Gastroesophageal sphincter (tissue), 3 donors: ENCODE measurements at regions not wholly inside any gene's neighbourhood (a gene's known extent, or its start where the extent isn't known, plus 50 kb on each side); places are given as distances from the start of the nearest gene placed in this dataset.

ENCODE experiments used
- EP300 ChIP-seq: sonication (generic); formaldehyde crosslinking; IDR thresholded peaks from one replicate; pipeline ENCODE4 v1.6.1; 2017; ENCODE audit warnings: antibody characterized with exemption, mild to moderate bottlenecking
- POLR2A ChIP-seq, 2 donors: fragments of 450-650 bp; IDR thresholded peaks; one replicate each; pipeline ENCODE4 v1.6.1; 2017; ENCODE audit warnings: antibody characterized with exemption in 2 of 2, mild to moderate bottlenecking in 2 of 2, moderate library complexity in 1 of 2
- POLR2AphosphoS5 ChIP-seq: sonication (generic); formaldehyde crosslinking; IDR thresholded peaks from one replicate; pipeline ENCODE4 v1.6.1; 2017; ENCODE audit warnings: antibody characterized with exemption
- TF ChIP-seq, protein P1 (sequence below), 4 experiments: fragments of 200-600 bp in 2 of 4; fragments of 450-650 bp in 2 of 4; sonication (generic) in 1 of 4; IDR thresholded peaks; one replicate each; pipeline ENCODE4 v1.5.1; 2017 to 2019; ENCODE audit warnings: antibody characterized with exemption in 4 of 4, mild to moderate bottlenecking in 2 of 4, moderate library complexity in 2 of 4

DNA sequence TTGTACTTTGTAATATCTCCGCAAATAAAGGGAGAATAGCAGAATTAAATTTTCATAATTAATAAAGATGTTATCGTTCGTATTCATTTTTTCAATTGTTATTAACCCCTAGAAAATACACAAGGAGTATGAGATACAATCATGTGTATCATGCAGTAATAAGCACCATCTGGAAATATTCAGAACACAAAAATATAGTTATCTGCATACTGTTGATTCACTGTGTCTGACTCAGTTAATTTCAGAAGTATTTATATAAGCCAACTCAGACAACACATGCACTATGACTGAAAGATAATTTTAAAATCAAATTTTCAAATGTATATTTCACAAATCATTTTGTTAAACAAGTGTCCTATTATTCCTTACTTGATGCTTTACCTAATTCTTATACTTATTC is 1954.8 kb downstream of the ARAP2 start:
- TF ChIP-seq, protein P1, sequence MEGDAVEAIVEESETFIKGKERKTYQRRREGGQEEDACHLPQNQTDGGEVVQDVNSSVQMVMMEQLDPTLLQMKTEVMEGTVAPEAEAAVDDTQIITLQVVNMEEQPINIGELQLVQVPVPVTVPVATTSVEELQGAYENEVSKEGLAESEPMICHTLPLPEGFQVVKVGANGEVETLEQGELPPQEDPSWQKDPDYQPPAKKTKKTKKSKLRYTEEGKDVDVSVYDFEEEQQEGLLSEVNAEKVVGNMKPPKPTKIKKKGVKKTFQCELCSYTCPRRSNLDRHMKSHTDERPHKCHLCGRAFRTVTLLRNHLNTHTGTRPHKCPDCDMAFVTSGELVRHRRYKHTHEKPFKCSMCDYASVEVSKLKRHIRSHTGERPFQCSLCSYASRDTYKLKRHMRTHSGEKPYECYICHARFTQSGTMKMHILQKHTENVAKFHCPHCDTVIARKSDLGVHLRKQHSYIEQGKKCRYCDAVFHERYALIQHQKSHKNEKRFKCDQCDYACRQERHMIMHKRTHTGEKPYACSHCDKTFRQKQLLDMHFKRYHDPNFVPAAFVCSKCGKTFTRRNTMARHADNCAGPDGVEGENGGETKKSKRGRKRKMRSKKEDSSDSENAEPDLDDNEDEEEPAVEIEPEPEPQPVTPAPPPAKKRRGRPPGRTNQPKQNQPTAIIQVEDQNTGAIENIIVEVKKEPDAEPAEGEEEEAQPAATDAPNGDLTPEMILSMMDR (IDR thresholded peaks at IDR 0.05): no peak
- TF ChIP-seq POLR2AphosphoS5: no peak
- no peak for TF ChIP-seq POLR2A (IDR thresholded peaks at IDR 0.05)
- no peak for TF ChIP-seq EP300
